ENCODE measurements at regions not wholly inside any gene's neighbourhood (a gene's known extent, or its start where the extent isn't known, plus 50 kb on each side); places are given as distances from the start of the nearest gene placed in this dataset.

- no peak for TF ChIP-seq CTCF (conservative IDR thresholded peaks at IDR 0.05; ENCODE audit: low read length)
- no peak for TF ChIP-seq EZH2phosphoT487 (IDR thresholded peaks at IDR 0.05; ENCODE audit: borderline replicate concordance)
These were observed 118.4 kb upstream of the BTN3A2 start for GRCh38 chr6:26246553-26246952.
